ENCODE measurements at regions not wholly inside any gene's neighbourhood (a gene's known extent, or its start where the extent isn't known, plus 50 kb on each side); places are given as distances from the start of the nearest gene placed in this dataset.

- Histone ChIP-seq H3K4me3 (no peak overlapping the region), H3K36me3 (no peaks in the 10 kb centered on the region), H3K27ac (no peak overlapping the region), H3K9me3 (no peaks in the 10 kb centered on the region), H3K27me3 (no peaks in the 10 kb centered on the region), H3K4me1 (peaks cover 0 to 12% (median 0%) of the 10 kb centered on the region in 4 donors)
- no peak for ATAC-seq
- 87% methylated on average over 6 of the region's 10 CpGs for WGBS (ENCODE audit: insufficient coverage, low coverage, low lambda C conversion rate, missing lambda C conversion rate)
- TF ChIP-seq, protein P1, sequence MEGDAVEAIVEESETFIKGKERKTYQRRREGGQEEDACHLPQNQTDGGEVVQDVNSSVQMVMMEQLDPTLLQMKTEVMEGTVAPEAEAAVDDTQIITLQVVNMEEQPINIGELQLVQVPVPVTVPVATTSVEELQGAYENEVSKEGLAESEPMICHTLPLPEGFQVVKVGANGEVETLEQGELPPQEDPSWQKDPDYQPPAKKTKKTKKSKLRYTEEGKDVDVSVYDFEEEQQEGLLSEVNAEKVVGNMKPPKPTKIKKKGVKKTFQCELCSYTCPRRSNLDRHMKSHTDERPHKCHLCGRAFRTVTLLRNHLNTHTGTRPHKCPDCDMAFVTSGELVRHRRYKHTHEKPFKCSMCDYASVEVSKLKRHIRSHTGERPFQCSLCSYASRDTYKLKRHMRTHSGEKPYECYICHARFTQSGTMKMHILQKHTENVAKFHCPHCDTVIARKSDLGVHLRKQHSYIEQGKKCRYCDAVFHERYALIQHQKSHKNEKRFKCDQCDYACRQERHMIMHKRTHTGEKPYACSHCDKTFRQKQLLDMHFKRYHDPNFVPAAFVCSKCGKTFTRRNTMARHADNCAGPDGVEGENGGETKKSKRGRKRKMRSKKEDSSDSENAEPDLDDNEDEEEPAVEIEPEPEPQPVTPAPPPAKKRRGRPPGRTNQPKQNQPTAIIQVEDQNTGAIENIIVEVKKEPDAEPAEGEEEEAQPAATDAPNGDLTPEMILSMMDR (IDR thresholded peaks at IDR 0.05) = no peak
- no peak for TF ChIP-seq POLR2A (IDR thresholded peaks at IDR 0.05)
- intact Hi-C loops (cut with DNase I) = no loop called here
- no peak for DNase-seq
Measured at GRCh38 chr1:235045034-235045690, 83.5 kb downstream of the TOMM20 start.

- intact Hi-C loops (cut with DNase I) = no loop called here
- TF ChIP-seq, protein P1 (IDR thresholded peaks at IDR 0.05) = no peak
- TF ChIP-seq POLR2A (IDR thresholded peaks at IDR 0.05) = no peak
- ATAC-seq = no peak
- H3K4me3 ChIP-seq = no peak overlapping the region
- DNase-seq = no peak
- WGBS (ENCODE audit: insufficient coverage, low coverage, low lambda C conversion rate, missing lambda C conversion rate) = 83% methylated on average over 3 of the region's 3 CpGs
- no peaks in the 10 kb centered on the region for H3K27me3 ChIP-seq
- no peaks in the 10 kb centered on the region for H3K36me3 ChIP-seq
- H3K9me3 ChIP-seq = no peaks in the 10 kb centered on the region
- H3K4me1 ChIP-seq = peaks cover 0 to 10% (median 0%) of the 10 kb centered on the region in 4 donors
- no peak overlapping the region for H3K27ac ChIP-seq
Measured at GRCh38 chr1:235043234-235043633, 85.4 kb downstream of the TOMM20 start.

DNA sequence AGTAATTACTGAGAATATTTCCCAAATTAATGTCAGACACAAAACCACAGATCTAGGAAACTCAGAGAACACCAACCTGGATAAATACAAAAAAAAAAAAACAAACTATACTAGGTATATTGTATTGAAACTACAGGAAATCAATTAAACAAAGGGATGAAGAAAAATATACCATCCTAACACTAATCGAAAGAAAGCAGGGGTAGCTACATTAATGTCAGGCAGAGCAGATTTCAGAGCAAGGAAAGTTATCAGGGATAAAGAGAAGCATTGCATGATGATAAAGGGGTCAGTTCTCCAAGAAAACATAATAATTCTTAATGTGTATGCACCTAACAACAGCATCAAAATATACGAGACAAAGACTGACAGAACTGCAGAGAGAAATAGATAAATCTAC is 89.9 kb downstream of the TOMM20 start:
- no peaks in the 10 kb centered on the region for H3K9me3 ChIP-seq
- H3K4me1 ChIP-seq = no peaks in the 10 kb centered on the region
- no peak for DNase-seq
- TF ChIP-seq, protein P1 (IDR thresholded peaks at IDR 0.05) = no peak
- TF ChIP-seq POLR2A (IDR thresholded peaks at IDR 0.05) = no peak
- ATAC-seq = no peak
- no peak overlapping the region for H3K27ac ChIP-seq
- no peaks in the 10 kb centered on the region for H3K27me3 ChIP-seq
- H3K36me3 ChIP-seq = no peaks in the 10 kb centered on the region
- WGBS (ENCODE audit: insufficient coverage, low coverage, low lambda C conversion rate, missing lambda C conversion rate) = 100% methylated on average over 2 of the region's 2 CpGs
- no peak overlapping the region for H3K4me3 ChIP-seq
- intact Hi-C loops (cut with DNase I) = no loop called here

- H3K4me3 ChIP-seq = no peak overlapping the region
- no CpG with 5 or more reads among the region's 2 CpGs for WGBS (ENCODE audit: insufficient coverage, low coverage, low lambda C conversion rate, missing lambda C conversion rate)
- DNase-seq (no peak), ATAC-seq (no peak)
- H3K27ac ChIP-seq = no peak overlapping the region
- intact Hi-C loops (cut with DNase I) = no loop called here
- no peaks in the 10 kb centered on the region for H3K9me3 ChIP-seq
- no peaks in the 10 kb centered on the region for H3K36me3 ChIP-seq
- no peaks in the 10 kb centered on the region for H3K4me1 ChIP-seq
- TF ChIP-seq, protein P1 (IDR thresholded peaks at IDR 0.05) = no peak
- no peak for TF ChIP-seq POLR2A (IDR thresholded peaks at IDR 0.05)
- H3K27me3 ChIP-seq = no peaks in the 10 kb centered on the region
Measured at GRCh38 chr1:235035928-235036327, 92.7 kb downstream of the TOMM20 start.
